HEK293 (cell line): ENCODE measurements at regions not wholly inside any gene's neighbourhood (a gene's known extent, or its start where the extent isn't known, plus 50 kb on each side); places are given as distances from the start of the nearest gene placed in this dataset.

Source experiments
- CTCF ChIA-PET: fragments of 350-600 bp; formaldehyde crosslinking; extraction: SDS; loops from one replicate; lab custom pipeline; 2021; ENCODE audit warnings: antibody characterized with exemption; lab: Yijun Ruan, JAX
- POLR2A ChIA-PET: fragments of 300-600 bp; formaldehyde crosslinking; extraction: SDS; loops from one replicate; lab custom pipeline; 2020; ENCODE audit warnings: antibody characterized with exemption, inconsistent platforms; lab: Yijun Ruan, JAX
- H3K27ac ChIP-seq: fragments of 200-500 bp; sonication (Bioruptor generic); 2 replicates; pipeline ENCODE4 v1.5.1; 2014; ENCODE audit warnings: low read depth, low read length, control low read depth, inconsistent platforms; ENCODE audit errors: extremely low read depth
- H3K36me3 ChIP-seq, 2 experiments: fragments of 200-500 bp in 1 of 2; sonication (Bioruptor generic) in 1 of 2; 1 replicate in 1 of 2; 2 replicates in 1 of 2; pipeline ENCODE4 v1.5.1; 2014 to 2017; ENCODE audit warnings: inconsistent platforms in 2 of 2, low read length in 2 of 2; ENCODE audit not compliant: control insufficient read depth in 2 of 2, insufficient read depth in 1 of 2
- H3K4me1 ChIP-seq: fragments of 200-500 bp; sonication (Bioruptor generic); 2 replicates; pipeline ENCODE4 v1.5.1; 2014; ENCODE audit warnings: mild to moderate bottlenecking, low read length, inconsistent platforms; ENCODE audit not compliant: control insufficient read depth, insufficient read depth
- H3K4me3 ChIP-seq: 2 replicates; pipeline ENCODE4 v1.5.1; 2011; ENCODE audit warnings: low read depth, mild to moderate bottlenecking, control low read depth, low read length, moderate library complexity
- H3K9me3 ChIP-seq: fragments of 200-500 bp; sonication (Bioruptor generic); 2 replicates; pipeline ENCODE4 v1.5.1; 2014; ENCODE audit warnings: low read depth, low read length, inconsistent platforms; ENCODE audit not compliant: control insufficient read depth, insufficient read depth
- GFI1B ChIP-seq: fragments of 450-650 bp; formaldehyde crosslinking; IDR thresholded peaks from 2 replicates; pipeline ENCODE4 v1.5.1; 2016; ENCODE audit warnings: missing biosample characterization, missing genetic modification characterization
- IKZF3 ChIP-seq: fragments of 450-650 bp; IDR thresholded peaks from 2 replicates; pipeline ENCODE4 v1.5.0; 2018; ENCODE audit warnings: missing biosample characterization, mild to moderate bottlenecking, missing genetic modification characterization, moderate library complexity
- SP2 ChIP-seq: fragments of 450-650 bp; formaldehyde crosslinking; IDR thresholded peaks from 2 replicates; pipeline ENCODE4 v1.5.1; 2016; ENCODE audit warnings: missing biosample characterization, missing genetic modification characterization
- TCF7L2 ChIP-seq: IDR thresholded peaks from 2 replicates; pipeline ENCODE4 v1.6.1; 2011; ENCODE audit warnings: low read depth, mild to moderate bottlenecking, inconsistent platforms, low read length, moderate library complexity, borderline replicate concordance
- TRIM28 ChIP-seq: IDR thresholded peaks from 2 replicates; pipeline ENCODE4 v1.6.1; 2011; ENCODE audit warnings: low read length, control low read depth, borderline replicate concordance
- ZBTB10 ChIP-seq: fragments of 450-650 bp; formaldehyde crosslinking; IDR thresholded peaks from 2 replicates; pipeline ENCODE4 v1.5.1; 2016; ENCODE audit warnings: missing biosample characterization, missing genetic modification characterization
- ZNF266 ChIP-seq: fragments of 450-650 bp; formaldehyde crosslinking; IDR thresholded peaks from 2 replicates; pipeline ENCODE4 v1.5.1; 2016; ENCODE audit warnings: missing biosample characterization, missing genetic modification characterization, low read depth
- ZNF302 ChIP-seq: fragments of 450-650 bp; formaldehyde crosslinking; IDR thresholded peaks from 2 replicates; pipeline ENCODE4 v1.5.1; 2016; ENCODE audit warnings: missing biosample characterization, missing genetic modification characterization, low read depth
- ZNF354C ChIP-seq: fragments of 450-650 bp; formaldehyde crosslinking; IDR thresholded peaks from 2 replicates; pipeline ENCODE4 v1.5.1; 2016; ENCODE audit warnings: missing biosample characterization, missing genetic modification characterization, low read depth, borderline replicate concordance
- ZNF423 ChIP-seq: fragments of 450-650 bp; formaldehyde crosslinking; IDR thresholded peaks from 2 replicates; pipeline ENCODE4 v1.5.1; 2016; ENCODE audit warnings: missing biosample characterization, missing genetic modification characterization
- ZSCAN30 ChIP-seq: fragments of 450-650 bp; IDR thresholded peaks from 2 replicates; pipeline ENCODE4 v1.5.1; 2018; ENCODE audit warnings: missing biosample characterization, mild to moderate bottlenecking, missing genetic modification characterization, moderate library complexity
- TF ChIP-seq, protein P1 (sequence below): fragments of 450-650 bp; IDR thresholded peaks from 2 replicates; pipeline ENCODE4 v1.5.1; 2018; ENCODE audit warnings: missing biosample characterization, missing genetic modification characterization
- TF ChIP-seq, protein P2 (sequence below): fragments of 450-650 bp; formaldehyde crosslinking; IDR thresholded peaks from 2 replicates; pipeline ENCODE4 v1.5.1; 2016; ENCODE audit warnings: missing biosample characterization, missing genetic modification characterization

DNA sequence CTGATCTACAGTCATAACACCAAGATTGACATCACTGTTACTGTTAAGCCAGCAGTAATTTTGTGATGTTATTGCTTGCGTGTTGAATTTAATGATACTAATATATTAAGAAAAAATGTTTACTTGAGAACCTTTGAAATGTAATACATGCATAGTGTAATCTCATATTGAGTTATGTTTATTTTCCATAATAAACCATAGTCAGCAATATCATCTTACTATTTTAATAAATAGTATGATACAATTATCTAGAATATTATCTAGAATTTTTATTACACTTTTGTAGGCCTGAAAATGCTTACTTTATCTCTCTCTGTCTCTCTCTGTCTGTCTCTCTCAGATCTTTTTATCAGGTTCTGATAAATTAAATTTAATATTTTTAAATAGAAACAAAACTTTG is 843.1 kb downstream of the KCNT2 start (continued):
- TF ChIP-seq SP2 (tag by site-specific recombination) (no peak), IKZF3 (tag by site-specific recombination) (no peak), ZNF266 (tag by site-specific recombination) (no peak), ZSCAN30 (no peak)
- TF ChIP-seq, protein P1, sequence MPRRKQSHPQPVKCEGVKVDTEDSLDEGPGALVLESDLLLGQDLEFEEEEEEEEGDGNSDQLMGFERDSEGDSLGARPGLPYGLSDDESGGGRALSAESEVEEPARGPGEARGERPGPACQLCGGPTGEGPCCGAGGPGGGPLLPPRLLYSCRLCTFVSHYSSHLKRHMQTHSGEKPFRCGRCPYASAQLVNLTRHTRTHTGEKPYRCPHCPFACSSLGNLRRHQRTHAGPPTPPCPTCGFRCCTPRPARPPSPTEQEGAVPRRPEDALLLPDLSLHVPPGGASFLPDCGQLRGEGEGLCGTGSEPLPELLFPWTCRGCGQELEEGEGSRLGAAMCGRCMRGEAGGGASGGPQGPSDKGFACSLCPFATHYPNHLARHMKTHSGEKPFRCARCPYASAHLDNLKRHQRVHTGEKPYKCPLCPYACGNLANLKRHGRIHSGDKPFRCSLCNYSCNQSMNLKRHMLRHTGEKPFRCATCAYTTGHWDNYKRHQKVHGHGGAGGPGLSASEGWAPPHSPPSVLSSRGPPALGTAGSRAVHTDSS (tag by site-specific recombination) = no peak

GRCh38 chr1:195763907-195764374 is 844.3 kb downstream of the KCNT2 start:
- ChIA-PET CTCF (no interaction called here), POLR2A (no interaction called here)
- Histone ChIP-seq H3K9me3 (no peaks in the 10 kb centered on the region), H3K4me1 (no peaks in the 10 kb centered on the region), H3K27ac (no peak overlapping the region), H3K36me3 (no peaks in the 10 kb centered on the region), H3K4me3 (no peak overlapping the region)
- TF ChIP-seq ZNF354C (tag by site-specific recombination) (no peak), TCF7L2 (no peak), ZNF302 (tag by site-specific recombination) (no peak)

DNA sequence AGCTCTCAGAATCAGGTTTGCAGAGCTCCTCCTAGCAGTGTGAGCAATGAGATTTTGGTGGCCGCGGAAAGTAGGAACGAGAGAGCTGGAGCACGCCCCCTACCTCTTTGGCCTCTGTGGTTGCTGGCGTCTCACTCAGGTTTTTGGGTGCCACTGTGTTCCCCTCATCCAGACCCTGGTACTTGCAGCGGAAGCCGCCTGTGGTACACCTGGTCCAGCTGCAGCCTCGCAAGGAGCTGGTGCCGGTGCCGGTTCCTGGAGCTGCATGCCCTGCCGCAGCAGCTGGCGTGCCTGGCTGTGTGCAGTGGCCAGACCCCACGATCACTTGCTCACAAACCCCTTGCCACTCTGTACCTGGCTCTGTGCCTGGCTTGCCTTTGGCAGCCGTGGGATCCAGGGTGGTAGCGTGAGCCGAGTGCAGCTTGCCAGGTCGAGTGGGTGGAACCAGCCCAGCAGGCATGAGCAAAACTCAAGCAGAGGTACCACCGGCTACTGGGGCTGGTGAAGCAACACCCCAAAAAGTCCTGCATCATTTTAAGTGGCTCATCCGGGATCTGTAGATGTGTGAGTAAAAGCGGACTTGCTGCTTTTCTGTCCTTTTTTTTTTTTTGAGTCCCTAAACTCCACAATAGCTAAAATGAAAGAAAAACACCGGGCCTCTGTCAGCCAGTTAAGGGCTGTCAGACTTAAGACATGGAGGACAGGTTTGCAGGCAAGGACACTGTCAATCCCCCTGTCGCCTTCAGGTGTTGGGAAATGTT is 844.9 kb downstream of the KCNT2 start:
- Histone ChIP-seq H3K9me3 (no peaks in the 10 kb centered on the region), H3K36me3 (no peaks in the 10 kb centered on the region), H3K4me1 (no peaks in the 10 kb centered on the region), H3K27ac (no peak overlapping the region), H3K4me3 (no peak overlapping the region)
- CTCF ChIA-PET = no interaction called here
- TF ChIP-seq ZNF423 (tag by site-specific recombination) (no peak), GFI1B (no peak), TRIM28 (no peak)
- TF ChIP-seq, protein P2, sequence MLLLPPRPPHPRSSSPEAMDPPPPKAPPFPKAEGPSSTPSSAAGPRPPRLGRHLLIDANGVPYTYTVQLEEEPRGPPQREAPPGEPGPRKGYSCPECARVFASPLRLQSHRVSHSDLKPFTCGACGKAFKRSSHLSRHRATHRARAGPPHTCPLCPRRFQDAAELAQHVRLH = no peak
- POLR2A ChIA-PET = no interaction called here

GRCh38 chr1:195761104-195761503 is 847.1 kb downstream of the KCNT2 start:
- no peaks in the 10 kb centered on the region for H3K9me3 ChIP-seq
- H3K4me1 ChIP-seq = no peaks in the 10 kb centered on the region
- ChIA-PET POLR2A (no interaction called here), CTCF (no interaction called here)
- H3K36me3 ChIP-seq = no peaks in the 10 kb centered on the region
- H3K27ac ChIP-seq = no peak overlapping the region
- H3K4me3 ChIP-seq = no peak overlapping the region
- TF ChIP-seq ZBTB10 (tag by site-specific recombination) = no peak
